Smooth muscle cell of the brain vasculature (primary cell): ENCODE measurements at regions not wholly inside any gene's neighbourhood (a gene's known extent, or its start where the extent isn't known, plus 50 kb on each side); places are given as distances from the start of the nearest gene placed in this dataset.
"Not testable (repeated sequence)": the region's sequence is repeated elsewhere in the genome, so short reads cannot be mapped to it uniquely, and the experiment has no call there.

ENCODE experiments used
- DNase-seq: peaks from one replicate; pipeline ENCODE4 v3.0.0-alpha.2; 2012; ENCODE audit warnings: low read depth, low spot score

- DNase-seq, result no peak
Measured at GRCh38 chr7:93048136-93048930, 69.4 kb downstream of the SAMD9 start.

GRCh38 chr7:93047514-93048099 is 70.2 kb downstream of the SAMD9 start:
- DNase-seq, result no peak

GRCh38 chr7:93046641-93047040 is 71.1 kb downstream of the SAMD9 start:
- no peak for DNase-seq

- DNase-seq, result no peak
Measured at GRCh38 chr7:93044147-93044810, 73.5 kb downstream of the SAMD9 start.

GRCh38 chr7:93043385-93043985 is 74.3 kb downstream of the SAMD9 start:
- peak; percentile 50 for DNase-seq

GRCh38 chr7:93040355-93040754 is 77.4 kb downstream of the SAMD9 start:
- no peak for DNase-seq

- no peak for DNase-seq
Measured at GRCh38 chr7:93039786-93040185, 78.0 kb downstream of the SAMD9 start.

- no peak for DNase-seq
Measured at GRCh38 chr7:93039282-93039681, 78.5 kb downstream of the SAMD9 start.

GRCh38 chr7:93036807-93037206 is 81.0 kb downstream of the SAMD9 start:
- DNase-seq, result no peak

GRCh38 chr7:93036149-93036640 is 81.6 kb downstream of the SAMD9 start:
- no peak for DNase-seq

GRCh38 chr7:93031795-93032194 is 86.0 kb downstream of the SAMD9 start:
- DNase-seq, result no peak

GRCh38 chr7:93030605-93031225 is 87.1 kb downstream of the SAMD9 start:
- no peak for DNase-seq

- no peak for DNase-seq
Measured at GRCh38 chr7:93029056-93029455, 88.7 kb downstream of the SAMD9 start.

- DNase-seq, result no peak
Measured at GRCh38 chr7:93028610-93029009, 89.2 kb downstream of the SAMD9 start.

GRCh38 chr7:93027044-93027443 is 90.7 kb downstream of the SAMD9 start:
- DNase-seq, result no peak

- no peak for DNase-seq
Measured at GRCh38 chr7:93026425-93026824, 91.4 kb downstream of the SAMD9 start.

GRCh38 chr7:93025389-93025788 is 92.4 kb downstream of the SAMD9 start:
- DNase-seq, result no peak

GRCh38 chr7:93022931-93023478 is 94.8 kb downstream of the SAMD9 start:
- not testable (repeated sequence) for DNase-seq

- DNase-seq, result no peak
Measured at GRCh38 chr7:93021748-93022147, 96.0 kb downstream of the SAMD9 start.

- no peak for DNase-seq
Measured at GRCh38 chr7:93018716-93019115, 99.1 kb downstream of the SAMD9 start.

GRCh38 chr7:93016681-93017381 is 100.9 kb downstream of the SAMD9 start:
- DNase-seq, result no peak
